ENCODE measurements at regions not wholly inside any gene's neighbourhood (a gene's known extent, or its start where the extent isn't known, plus 50 kb on each side); places are given as distances from the start of the nearest gene placed in this dataset.
"Not testable (repeated sequence)": the region's sequence is repeated elsewhere in the genome, so short reads cannot be mapped to it uniquely, and the experiment has no call there.

GRCh38 chr11:121927789-121928188, 188.2 kb downstream of the BLID start:
- intact Hi-C loops (cut with DNase I) = no loop called here
- DNase-seq = no peak

GRCh38 chr11:121927097-121927785, 188.8 kb downstream of the BLID start:
- intact Hi-C loops (cut with DNase I) = no loop called here
- DNase-seq = no peak

- no peak for DNase-seq
These were observed 191.8 kb downstream of the BLID start for GRCh38 chr11:121924191-121924590.

GRCh38 chr11:121917482-121917881, 198.5 kb downstream of the BLID start:
- DNase-seq = no peak
- intact Hi-C loops (cut with DNase I) = no loop called here

More at GRCh38 chr11:121924191-121924590, 191.8 kb downstream of the BLID start:
- intact Hi-C loops (cut with DNase I) = no loop called here

GRCh38 chr11:121914508-121915059, 201.4 kb downstream of the BLID start:
- DNase-seq = no peak

GRCh38 chr11:121909596-121909995, 206.4 kb downstream of the BLID start:
- intact Hi-C loops (cut with DNase I) = no loop called here
- no peak for DNase-seq

More at GRCh38 chr11:121914508-121915059, 201.4 kb downstream of the BLID start:
- intact Hi-C loops (cut with DNase I) = no loop called here

- intact Hi-C loops (cut with DNase I) = no loop called here
- no peak for DNase-seq
These were observed 208.6 kb downstream of the BLID start for GRCh38 chr11:121907379-121907778.

- intact Hi-C loops (cut with DNase I) = no loop called here
- no peak for DNase-seq
These were observed 211.9 kb downstream of the BLID start for GRCh38 chr11:121904148-121904547.

- intact Hi-C loops (cut with DNase I) = no loop called here
- no peak for DNase-seq
These were observed 214.1 kb downstream of the BLID start for GRCh38 chr11:121901886-121902285.

GRCh38 chr11:121901417-121901816, 214.6 kb downstream of the BLID start:
- DNase-seq; intact Hi-C loops (cut with DNase I): not testable (repeated sequence)

- intact Hi-C loops (cut with DNase I) = no loop called here
- no peak for DNase-seq
These were observed 216.5 kb downstream of the BLID start for GRCh38 chr11:121899520-121899919.

GRCh38 chr11:121898903-121899302, 217.1 kb downstream of the BLID start:
- intact Hi-C loops (cut with DNase I) = no loop called here
- no peak for DNase-seq

- no peak for DNase-seq
- intact Hi-C loops (cut with DNase I) = no loop called here
These were observed 220.1 kb downstream of the BLID start for GRCh38 chr11:121895919-121896318.

- DNase-seq = no peak
- intact Hi-C loops (cut with DNase I) = no loop called here
These were observed 221.4 kb downstream of the BLID start for GRCh38 chr11:121894581-121894980.

- intact Hi-C loops (cut with DNase I) = no loop called here
- no peak for DNase-seq
These were observed 223.2 kb downstream of the BLID start for GRCh38 chr11:121892863-121893262.

GRCh38 chr11:121892131-121892681, 223.8 kb downstream of the BLID start:
- DNase-seq = peak in 3 of 42 donors; percentile 33 to 54 (median 36)
- intact Hi-C loops (cut with DNase I) = no loop called here

- DNase-seq = no peak
- intact Hi-C loops (cut with DNase I) = no loop called here
These were observed 225.0 kb downstream of the BLID start for GRCh38 chr11:121890946-121891515.

- DNase-seq = peak in 11 of 42 donors; percentile 12 to 50 (median 21)
- intact Hi-C loops (cut with DNase I) = no loop called here
These were observed 225.6 kb downstream of the BLID start for GRCh38 chr11:121890377-121890776.

- intact Hi-C loops (cut with DNase I) = no loop called here
- no peak for DNase-seq
These were observed 226.1 kb downstream of the BLID start for GRCh38 chr11:121889931-121890330.

GRCh38 chr11:121889186-121889585, 226.8 kb downstream of the BLID start:
- intact Hi-C loops (cut with DNase I) = no loop called here
- DNase-seq = no peak
